ENCODE measurements at regions not wholly inside any gene's neighbourhood (a gene's known extent, or its start where the extent isn't known, plus 50 kb on each side); places are given as distances from the start of the nearest gene placed in this dataset.

- TF ChIP-seq CTCF (IDR thresholded peaks at IDR 0.05; ENCODE audit: insufficient read depth, low read length, poor library complexity, severe bottlenecking) (no peak), EZH2phosphoT487 (conservative IDR thresholded peaks at IDR 0.05; ENCODE audit: low read length) (no peak)
These were observed 334.3 kb downstream of the CYP26B1 start for GRCh38 chr2:71813315-71813714.
